Effector memory CD8-positive, alpha-beta T cell (primary cell): ENCODE measurements at regions not wholly inside any gene's neighbourhood (a gene's known extent, or its start where the extent isn't known, plus 50 kb on each side); places are given as distances from the start of the nearest gene placed in this dataset.

Experiments used
- ATAC-seq: fragments of 150-1000 bp; cut with Tn5 transposase; replicated peaks from 2 replicates; pipeline ENCODE4 v1.10.0; 2021; ENCODE audit warnings: mild to moderate bottlenecking, moderate library complexity
- DNase-seq, 3 experiments: peaks; one replicate each; pipeline ENCODE4 v3.0.0; 2021
- H3K27ac Mint-ChIP-seq, 2 donors: one replicate each; pipeline ENCODE4 v1.8.0; 2022; ENCODE audit warnings: mild to moderate bottlenecking in 2 of 2, mixed read lengths in 2 of 2, moderate library complexity in 2 of 2
- H3K27me3 Mint-ChIP-seq, 2 donors: one replicate each; pipeline ENCODE4 v1.8.0; 2022; ENCODE audit warnings: mixed read lengths in 2 of 2
- H3K36me3 Mint-ChIP-seq: one replicate; pipeline ENCODE4 v1.8.0; 2022; ENCODE audit warnings: mild to moderate bottlenecking, moderate library complexity, mixed read lengths; ENCODE audit not compliant: insufficient read depth
- H3K4me1 Mint-ChIP-seq, 2 donors: one replicate each; pipeline ENCODE4 v1.8.0; 2022; ENCODE audit warnings: low read depth in 2 of 2, mixed read lengths in 2 of 2
- H3K4me3 Mint-ChIP-seq, 2 donors: one replicate each; pipeline ENCODE4 v1.8.0; 2022; ENCODE audit warnings: mild to moderate bottlenecking in 2 of 2, mixed read lengths in 2 of 2, moderate library complexity in 2 of 2
- H3K9me3 Mint-ChIP-seq, 2 donors: one replicate each; pipeline ENCODE4 v1.8.0; 2022; ENCODE audit warnings: mixed read lengths in 2 of 2

- ATAC-seq (no peak), DNase-seq (no peak)
- H3K36me3 Mint-ChIP-seq = peaks cover 3% of the 10 kb centered on the region
- H3K4me3 Mint-ChIP-seq = no peak overlapping the region
- H3K4me1 Mint-ChIP-seq = no peaks in the 10 kb centered on the region
- H3K27ac Mint-ChIP-seq = no peak overlapping the region
- H3K27me3 Mint-ChIP-seq = no peaks in the 10 kb centered on the region
- no peaks in the 10 kb centered on the region for H3K9me3 Mint-ChIP-seq
Measured at GRCh38 chr2:144865670-144866069, 345.8 kb upstream of the ZEB2 start.

- no peaks in the 10 kb centered on the region for H3K36me3 Mint-ChIP-seq
- H3K4me3 Mint-ChIP-seq = no peak overlapping the region
- ATAC-seq (no peak), DNase-seq (no peak)
- H3K4me1 Mint-ChIP-seq = no peaks in the 10 kb centered on the region
- H3K9me3 Mint-ChIP-seq = no peaks in the 10 kb centered on the region
- no peaks in the 10 kb centered on the region for H3K27me3 Mint-ChIP-seq
- H3K27ac Mint-ChIP-seq = no peak overlapping the region
Measured at GRCh38 chr2:144859716-144860115, 339.8 kb upstream of the ZEB2 start.

GRCh38 chr2:144858211-144858610 lies 338.3 kb upstream of the ZEB2 start:
- Mint-ChIP-seq H3K27me3 (no peaks in the 10 kb centered on the region), H3K36me3 (no peaks in the 10 kb centered on the region), H3K4me1 (no peaks in the 10 kb centered on the region), H3K27ac (no peak overlapping the region), H3K4me3 (no peak overlapping the region), H3K9me3 (no peaks in the 10 kb centered on the region)
- ATAC-seq (no peak), DNase-seq (no peak)

- no peaks in the 10 kb centered on the region for H3K4me1 Mint-ChIP-seq
- ATAC-seq = no peak
- no peaks in the 10 kb centered on the region for H3K27me3 Mint-ChIP-seq
- no peaks in the 10 kb centered on the region for H3K36me3 Mint-ChIP-seq
- no peak overlapping the region for H3K4me3 Mint-ChIP-seq
- no peak for DNase-seq
- H3K9me3 Mint-ChIP-seq = no peaks in the 10 kb centered on the region
- H3K27ac Mint-ChIP-seq = no peak overlapping the region
Measured at GRCh38 chr2:144854596-144854995, 334.7 kb upstream of the ZEB2 start.

GRCh38 chr2:144849612-144850011 lies 329.7 kb upstream of the ZEB2 start:
- Mint-ChIP-seq H3K4me3 (no peak overlapping the region), H3K36me3 (no peaks in the 10 kb centered on the region), H3K9me3 (no peaks in the 10 kb centered on the region), H3K27me3 (no peaks in the 10 kb centered on the region), H3K4me1 (no peaks in the 10 kb centered on the region), H3K27ac (no peak overlapping the region)
- DNase-seq = no peak
- ATAC-seq = no peak

GRCh38 chr2:144848423-144848822 lies 328.5 kb upstream of the ZEB2 start:
- Mint-ChIP-seq H3K27ac (no peak overlapping the region), H3K4me1 (no peaks in the 10 kb centered on the region), H3K9me3 (no peaks in the 10 kb centered on the region), H3K4me3 (no peak overlapping the region), H3K27me3 (no peaks in the 10 kb centered on the region), H3K36me3 (no peaks in the 10 kb centered on the region)
- DNase-seq (no peak), ATAC-seq (no peak)

GRCh38 chr2:144847347-144848080 lies 327.6 kb upstream of the ZEB2 start:
- DNase-seq (no peak), ATAC-seq (no peak)
- no peaks in the 10 kb centered on the region for H3K27me3 Mint-ChIP-seq
- H3K9me3 Mint-ChIP-seq = no peaks in the 10 kb centered on the region
- H3K36me3 Mint-ChIP-seq = no peaks in the 10 kb centered on the region
- H3K27ac Mint-ChIP-seq = no peak overlapping the region
- no peaks in the 10 kb centered on the region for H3K4me1 Mint-ChIP-seq
- no peak overlapping the region for H3K4me3 Mint-ChIP-seq

- H3K27me3 Mint-ChIP-seq = peaks cover 8 to 9% of the 10 kb centered on the region in 2 donors
- DNase-seq (no peak), ATAC-seq (no peak)
- H3K4me3 Mint-ChIP-seq = no peak overlapping the region
- H3K36me3 Mint-ChIP-seq = no peaks in the 10 kb centered on the region
- H3K9me3 Mint-ChIP-seq = no peaks in the 10 kb centered on the region
- no peak overlapping the region for H3K27ac Mint-ChIP-seq
- H3K4me1 Mint-ChIP-seq = peaks cover 0 to 1% of the 10 kb centered on the region in 2 donors
Measured at GRCh38 chr2:144836635-144837350, 316.9 kb upstream of the ZEB2 start.

- Mint-ChIP-seq H3K9me3 (no peaks in the 10 kb centered on the region), H3K27ac (no peak overlapping the region), H3K27me3 (peaks cover 8 to 9% of the 10 kb centered on the region in 2 donors), H3K4me3 (no peak overlapping the region), H3K4me1 (peaks cover 0 to 1% of the 10 kb centered on the region in 2 donors), H3K36me3 (no peaks in the 10 kb centered on the region)
- ATAC-seq = no peak
- no peak for DNase-seq
Measured at GRCh38 chr2:144835634-144836350, 315.9 kb upstream of the ZEB2 start.

- H3K4me3 Mint-ChIP-seq = no peak overlapping the region
- no peaks in the 10 kb centered on the region for H3K36me3 Mint-ChIP-seq
- peaks cover 0 to 1% of the 10 kb centered on the region in 2 donors for H3K4me1 Mint-ChIP-seq
- no peaks in the 10 kb centered on the region for H3K9me3 Mint-ChIP-seq
- DNase-seq (no peak), ATAC-seq (no peak)
- no peak overlapping the region for H3K27ac Mint-ChIP-seq
- H3K27me3 Mint-ChIP-seq = peaks cover 8 to 9% of the 10 kb centered on the region in 2 donors
Measured at GRCh38 chr2:144834998-144835633, 315.2 kb upstream of the ZEB2 start.

- no peak overlapping the region for H3K27ac Mint-ChIP-seq
Measured at GRCh38 chr2:144834363-144834762, 314.4 kb upstream of the ZEB2 start.

GRCh38 chr2:144833075-144833637 lies 313.2 kb upstream of the ZEB2 start:
- Mint-ChIP-seq H3K27ac (no peak overlapping the region), H3K27me3 (peaks cover 5 to 8% of the 10 kb centered on the region in 2 donors), H3K4me1 (peaks cover 0 to 1% of the 10 kb centered on the region in 2 donors), H3K4me3 (no peak overlapping the region), H3K36me3 (no peaks in the 10 kb centered on the region), H3K9me3 (no peaks in the 10 kb centered on the region)
- ATAC-seq (no peak), DNase-seq (no peak)

More at GRCh38 chr2:144834363-144834762, 314.4 kb upstream of the ZEB2 start:
- Mint-ChIP-seq H3K27me3 (peaks cover 8 to 9% of the 10 kb centered on the region in 2 donors), H3K4me3 (no peak overlapping the region), H3K4me1 (peaks cover 0 to 1% of the 10 kb centered on the region in 2 donors), H3K36me3 (no peaks in the 10 kb centered on the region), H3K9me3 (no peaks in the 10 kb centered on the region)
- no peak for ATAC-seq
- DNase-seq = no peak

- DNase-seq = no peak
- ATAC-seq = no peak
- Mint-ChIP-seq H3K27me3 (peaks cover 0 to 8% of the 10 kb centered on the region in 2 donors), H3K4me3 (no peak overlapping the region), H3K4me1 (no peaks in the 10 kb centered on the region), H3K9me3 (no peaks in the 10 kb centered on the region), H3K36me3 (no peaks in the 10 kb centered on the region), H3K27ac (no peak overlapping the region)
Measured at GRCh38 chr2:144832048-144832447, 312.1 kb upstream of the ZEB2 start.
